ENCODE measurements at regions not wholly inside any gene's neighbourhood (a gene's known extent, or its start where the extent isn't known, plus 50 kb on each side); places are given as distances from the start of the nearest gene placed in this dataset.
A peak's percentile ranks its signal among the peaks of the same experiment; 100 is the strongest.
"Not testable (repeated sequence)": the region's sequence is repeated elsewhere in the genome, so short reads cannot be mapped to it uniquely, and the experiment has no call there.

DNA sequence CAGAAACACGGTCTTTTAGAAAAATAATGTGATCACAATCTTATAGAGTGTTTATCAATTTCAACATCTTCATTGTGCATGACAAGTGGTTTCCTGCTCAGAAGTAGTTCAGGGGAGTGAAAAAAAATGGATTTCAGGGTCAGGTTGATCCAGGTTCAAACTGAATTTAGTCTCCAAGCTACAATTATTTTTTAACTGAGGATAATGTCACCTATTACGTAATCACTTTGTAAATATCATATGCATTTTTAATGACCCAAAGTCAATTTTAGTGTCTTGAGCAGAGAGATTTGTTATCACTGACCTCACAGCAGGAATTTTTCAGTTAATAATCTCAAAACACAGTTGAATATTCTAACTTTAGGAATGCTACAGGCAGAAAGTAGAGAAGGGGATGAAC lies 627.2 kb upstream of the LUZP2 start:
- DNase-seq (ENCODE audit: low read depth) = no peak

- no peak for DNase-seq (ENCODE audit: low read depth)
Measured at GRCh38 chr11:23873406-23873805, 623.4 kb upstream of the LUZP2 start.

- DNase-seq (ENCODE audit: low read depth) = no peak
Measured at GRCh38 chr11:23875176-23875850, 621.5 kb upstream of the LUZP2 start.

- DNase-seq (ENCODE audit: low read depth) = not testable (repeated sequence)
Measured at GRCh38 chr11:23883426-23884048, 613.3 kb upstream of the LUZP2 start.

DNA sequence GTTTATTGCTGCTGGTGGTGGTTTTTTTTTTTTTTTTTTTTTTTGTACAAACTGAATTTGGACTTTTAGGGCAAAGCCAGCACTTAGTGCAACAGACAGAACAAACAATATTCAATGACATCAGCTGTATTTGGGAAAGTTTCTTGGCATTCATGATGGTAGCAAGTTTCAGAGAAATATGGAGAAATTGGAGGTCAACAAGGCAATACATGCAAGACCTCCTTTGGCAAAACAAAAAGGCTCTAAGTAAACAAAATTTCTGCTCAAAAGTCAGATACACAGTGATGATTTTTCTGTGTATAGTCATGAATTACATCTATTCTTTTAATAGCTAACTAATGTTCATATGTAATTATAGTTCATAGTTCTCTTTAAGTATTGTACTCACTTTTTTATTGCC lies 612.5 kb upstream of the LUZP2 start:
- DNase-seq (ENCODE audit: low read depth) = no peak

DNA sequence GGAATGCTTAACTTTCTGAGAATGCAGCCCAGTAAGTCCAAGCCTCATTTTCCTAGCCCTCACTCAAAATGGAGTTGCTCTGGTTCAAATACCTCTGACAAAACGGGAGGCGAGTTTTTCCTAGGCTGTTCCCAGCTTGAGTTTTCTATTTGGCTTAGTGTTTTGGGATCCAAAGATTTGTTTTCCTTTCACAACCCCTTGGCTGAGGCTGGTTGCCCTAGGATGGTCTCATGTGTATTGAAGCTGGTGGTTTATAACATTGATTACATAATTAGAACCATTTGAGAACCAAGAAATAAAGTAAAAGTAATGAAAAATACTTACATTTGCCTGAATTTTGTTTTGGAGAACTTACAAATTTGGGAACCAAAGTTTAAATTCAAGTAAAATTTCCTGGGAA lies 611.1 kb upstream of the LUZP2 start:
- no peak for DNase-seq (ENCODE audit: low read depth)

DNA sequence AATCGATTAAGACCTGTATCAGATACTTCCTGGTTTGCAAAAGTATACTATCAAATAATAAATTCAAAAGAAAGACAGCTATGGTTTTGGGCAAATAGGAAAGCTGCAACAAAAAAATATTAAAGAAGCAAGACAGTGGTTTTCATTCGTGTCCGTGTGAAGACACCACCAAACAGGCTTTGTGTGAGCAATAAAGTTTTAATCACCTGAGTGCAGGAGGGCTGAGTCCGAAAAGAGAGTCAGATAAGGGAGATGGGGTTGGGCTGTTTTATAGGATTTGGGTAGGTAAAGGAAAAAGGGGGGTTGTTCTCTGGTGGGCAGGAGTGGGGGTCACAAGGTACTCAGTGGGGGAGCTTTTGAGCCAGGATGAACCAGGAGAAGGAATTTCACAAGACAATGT lies 609.7 kb upstream of the LUZP2 start:
- not testable (repeated sequence) for DNase-seq (ENCODE audit: low read depth)

GRCh38 chr11:23893126-23893525 lies 603.7 kb upstream of the LUZP2 start:
- no peak for DNase-seq (ENCODE audit: low read depth)

- peak; percentile 95 for DNase-seq (ENCODE audit: low read depth)
Measured at GRCh38 chr11:23897453-23898286, 599.2 kb upstream of the LUZP2 start.

GRCh38 chr11:23903044-23903704 lies 593.7 kb upstream of the LUZP2 start:
- peak; percentile 96 for DNase-seq (ENCODE audit: low read depth)

- DNase-seq (ENCODE audit: low read depth) = peak; percentile 49
Measured at GRCh38 chr11:23919455-23919854, 577.4 kb upstream of the LUZP2 start.

DNA sequence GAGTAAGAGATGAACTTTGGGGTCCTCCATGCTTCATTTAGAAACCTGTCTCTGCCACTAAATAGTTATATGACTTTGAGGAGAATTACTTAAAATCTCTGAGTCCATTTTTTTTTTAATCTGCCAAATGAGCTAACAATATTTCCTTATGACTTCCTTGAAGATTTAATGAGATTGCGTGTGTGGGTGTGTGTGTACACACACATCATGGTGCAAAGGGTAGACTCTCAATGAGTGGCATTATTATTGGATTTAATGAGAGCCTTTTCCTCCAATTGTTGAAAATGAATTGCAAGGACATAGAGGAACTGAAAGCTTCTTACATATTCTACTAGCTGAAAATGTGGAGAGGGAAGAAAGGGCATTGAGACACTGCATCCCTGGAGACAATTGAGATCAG lies 573.5 kb upstream of the LUZP2 start:
- no peak for DNase-seq (ENCODE audit: low read depth)

- no peak for DNase-seq (ENCODE audit: low read depth)
Measured at GRCh38 chr11:23924226-23924625, 572.6 kb upstream of the LUZP2 start.

GRCh38 chr11:23931443-23931842 lies 565.4 kb upstream of the LUZP2 start:
- DNase-seq (ENCODE audit: low read depth) = no peak

- DNase-seq (ENCODE audit: low read depth) = peak; percentile 26
Measured at GRCh38 chr11:23932485-23932898, 564.4 kb upstream of the LUZP2 start.

- no peak for DNase-seq (ENCODE audit: low read depth)
Measured at GRCh38 chr11:23933721-23934120, 563.1 kb upstream of the LUZP2 start.

GRCh38 chr11:23934671-23935270 lies 562.1 kb upstream of the LUZP2 start:
- DNase-seq (ENCODE audit: low read depth) = not testable (repeated sequence)

- DNase-seq (ENCODE audit: low read depth) = not testable (repeated sequence)
Measured at GRCh38 chr11:23942117-23942815, 554.6 kb upstream of the LUZP2 start.

DNA sequence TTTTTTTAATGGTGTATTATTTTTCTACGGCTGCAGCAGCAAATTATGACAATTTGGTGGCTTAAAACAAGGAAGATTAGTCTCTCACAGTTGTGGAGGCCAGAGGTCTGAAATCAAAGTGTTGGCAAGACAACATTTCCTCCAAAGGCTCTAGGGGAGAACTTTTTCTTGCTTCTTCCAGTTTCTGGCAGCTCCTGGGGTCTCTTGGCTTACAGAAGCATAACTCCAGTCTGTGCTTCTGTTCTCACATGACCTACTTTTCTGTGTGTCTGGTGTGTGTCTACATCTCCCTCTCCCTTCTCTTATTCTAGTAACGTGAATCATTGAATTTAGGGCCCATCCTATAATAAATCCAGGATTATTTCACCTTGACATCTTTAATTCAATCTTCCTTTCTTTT lies 551.9 kb upstream of the LUZP2 start:
- DNase-seq (ENCODE audit: low read depth) = no peak

DNA sequence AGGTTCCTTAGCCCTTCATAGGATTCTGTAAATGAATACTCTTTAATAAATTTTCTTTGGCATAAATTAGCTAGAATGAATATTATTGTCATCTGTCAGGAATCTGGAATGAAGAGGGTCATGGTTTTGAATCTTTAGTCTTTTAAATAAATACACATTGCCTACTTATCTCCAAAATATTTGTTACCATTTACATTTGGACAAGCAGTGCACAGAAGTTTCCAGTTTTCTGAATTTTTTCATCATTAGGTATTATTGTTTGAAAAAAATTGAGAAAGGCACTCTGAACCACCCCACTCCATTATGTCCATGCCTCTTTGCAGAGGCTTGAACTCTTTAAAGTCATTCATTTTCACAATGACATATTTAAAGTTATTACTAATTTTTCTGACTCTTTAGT lies 549.0 kb upstream of the LUZP2 start:
- peak; percentile 73 for DNase-seq (ENCODE audit: low read depth)

DNA sequence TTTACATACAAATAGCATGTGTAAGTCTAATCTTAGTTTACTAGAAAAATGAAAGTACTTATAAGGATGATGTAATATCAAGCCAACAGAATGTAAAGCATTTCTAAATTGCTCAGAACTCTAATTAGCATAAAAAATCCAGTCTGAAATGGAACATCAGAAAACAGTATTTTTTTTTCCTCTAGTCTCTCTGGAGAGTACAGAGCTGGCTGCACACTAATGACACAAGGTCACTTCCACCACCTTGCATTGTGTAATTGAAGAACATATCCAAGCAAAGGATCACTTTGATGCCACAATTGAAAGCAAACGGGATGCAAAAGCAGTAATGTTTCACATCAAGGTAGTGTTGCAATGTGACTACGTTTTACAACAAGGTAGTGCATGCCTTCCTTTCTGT lies 548.0 kb upstream of the LUZP2 start:
- DNase-seq (ENCODE audit: low read depth) = peak; percentile 53

All from EH (cell line).